Prostate gland (tissue), 2 donors: ENCODE measurements at regions not wholly inside any gene's neighbourhood (a gene's known extent, or its start where the extent isn't known, plus 50 kb on each side); places are given as distances from the start of the nearest gene placed in this dataset.

Source experiments
- DNase-seq: peaks from one replicate; pipeline ENCODE4 v3.0.0-alpha.2; 2019; ENCODE audit warnings: low spot score
- H3K27ac ChIP-seq, 2 donors: fragments of 200-600 bp; sonication (generic); 2 replicates each; pipeline ENCODE4 v1.5.1; 2017 to 2019
- H3K27me3 ChIP-seq: fragments of 200-600 bp; sonication (generic); replicated peaks from 2 replicates; pipeline ENCODE4 v1.5.1; 2019; ENCODE audit not compliant: insufficient read depth
- H3K36me3 ChIP-seq, 2 donors: fragments of 200-600 bp; sonication (generic); 1 replicate in 1 of 2; 2 replicates in 1 of 2; pipeline versions ENCODE4 v1.5.1 to v1.8.1; 2017 to 2019
- H3K4me1 ChIP-seq: fragments of 200-600 bp; sonication (generic); replicated peaks from 2 replicates; pipeline ENCODE4 v1.5.1; 2019
- H3K4me3 ChIP-seq, 2 donors: fragments of 200-600 bp; sonication (generic); 2 replicates each; pipeline ENCODE4 v1.5.1; 2017 to 2019
- H3K9me3 ChIP-seq: fragments of 200-600 bp; sonication (generic); 2 replicates; pipeline ENCODE4 v1.5.1; 2017
- CTCF ChIP-seq, 4 experiments: fragments of 200-600 bp in 2 of 4; fragments of 450-650 bp in 2 of 4; sonication (generic) in 2 of 4; IDR thresholded peaks; 1 replicate in 3 of 4; 2 replicates in 1 of 4; pipeline ENCODE4 v1.5.1; 2016 to 2019; ENCODE audit warnings: antibody characterized with exemption in 4 of 4, mild to moderate bottlenecking in 2 of 4, moderate library complexity in 2 of 4
- POLR2A ChIP-seq: fragments of 450-650 bp; IDR thresholded peaks from one replicate; pipeline ENCODE4 v1.6.1; 2016; ENCODE audit warnings: antibody characterized with exemption, mild to moderate bottlenecking
- POLR2AphosphoS5 ChIP-seq: sonication (generic); formaldehyde crosslinking; IDR thresholded peaks from one replicate; pipeline ENCODE4 v1.6.1; 2017; ENCODE audit warnings: antibody characterized with exemption
- WGBS: methylation state at CpG from one replicate; pipeline ENCODE4 v1.1.5; 2018; 5-methylcytosine and 5-hydroxymethylcytosine counted together
- intact Hi-C: fragments of 100-400 bp; cut with DNase I; formaldehyde crosslinking; loops from one replicate; pipeline ENCODE4 v1.14.2; 2022

- 81% methylated on average over 3 of the region's 3 CpGs for WGBS
- DNase-seq, result no peak
- TF ChIP-seq CTCF (IDR thresholded peaks at IDR 0.05) (no peak), POLR2AphosphoS5 (no peak), POLR2A (no peak)
- intact Hi-C loops, result no loop called here
- H3K4me1 ChIP-seq, result no peaks in the 10 kb centered on the region
- H3K27me3 ChIP-seq, result no peaks in the 10 kb centered on the region
- H3K36me3 ChIP-seq, result no peaks in the 10 kb centered on the region
- H3K9me3 ChIP-seq, result no peaks in the 10 kb centered on the region
- no peak overlapping the region for H3K27ac ChIP-seq
- H3K4me3 ChIP-seq, result no peak overlapping the region
Measured at GRCh38 chr5:54804086-54804485, 181.3 kb downstream of the ESM1 start.

- Histone ChIP-seq H3K27ac (no peak overlapping the region), H3K9me3 (no peaks in the 10 kb centered on the region)
Measured at GRCh38 chr5:54803471-54804011, 181.9 kb downstream of the ESM1 start.

GRCh38 chr5:54799645-54800044, 185.7 kb downstream of the ESM1 start:
- Histone ChIP-seq H3K27me3 (no peaks in the 10 kb centered on the region), H3K36me3 (no peaks in the 10 kb centered on the region), H3K27ac (no peak overlapping the region), H3K9me3 (no peaks in the 10 kb centered on the region), H3K4me1 (no peaks in the 10 kb centered on the region), H3K4me3 (no peak overlapping the region)
- 89% methylated on average over 1 of the region's 1 CpG for WGBS
- intact Hi-C loops, result no loop called here
- no peak for DNase-seq
- no peak for TF ChIP-seq CTCF (IDR thresholded peaks at IDR 0.05)
- TF ChIP-seq POLR2A, result no peak
- no peak for TF ChIP-seq POLR2AphosphoS5

More at GRCh38 chr5:54803471-54804011, 181.9 kb downstream of the ESM1 start:
- no peaks in the 10 kb centered on the region for H3K4me1 ChIP-seq
- no peak overlapping the region for H3K4me3 ChIP-seq
- intact Hi-C loops, result no loop called here
- no peak for TF ChIP-seq POLR2A
- no peak for TF ChIP-seq POLR2AphosphoS5
- no peak for TF ChIP-seq CTCF (IDR thresholded peaks at IDR 0.05)
- DNase-seq, result no peak
- H3K27me3 ChIP-seq, result no peaks in the 10 kb centered on the region
- 73% methylated on average over 3 of the region's 3 CpGs for WGBS
- H3K36me3 ChIP-seq, result no peaks in the 10 kb centered on the region

- Histone ChIP-seq H3K4me1 (no peaks in the 10 kb centered on the region), H3K36me3 (no peaks in the 10 kb centered on the region), H3K27me3 (no peaks in the 10 kb centered on the region), H3K27ac (no peak overlapping the region), H3K4me3 (no peak overlapping the region), H3K9me3 (no peaks in the 10 kb centered on the region)
- TF ChIP-seq POLR2AphosphoS5 (no peak), POLR2A (no peak), CTCF (IDR thresholded peaks at IDR 0.05) (no peak)
- intact Hi-C loops, result no loop called here
- DNase-seq, result no peak
Measured at GRCh38 chr5:54795777-54796176, 189.6 kb downstream of the ESM1 start.

GRCh38 chr5:54795284-54795683, 190.1 kb downstream of the ESM1 start:
- Histone ChIP-seq H3K9me3 (no peaks in the 10 kb centered on the region), H3K4me3 (no peak overlapping the region), H3K27ac (no peak overlapping the region), H3K36me3 (no peaks in the 10 kb centered on the region), H3K4me1 (no peaks in the 10 kb centered on the region), H3K27me3 (no peaks in the 10 kb centered on the region)
- no peak for DNase-seq
- intact Hi-C loops, result no loop called here
- TF ChIP-seq CTCF (IDR thresholded peaks at IDR 0.05) (no peak), POLR2AphosphoS5 (no peak), POLR2A (no peak)
